A549 (cell line): ENCODE measurements at regions not wholly inside any gene's neighbourhood (a gene's known extent, or its start where the extent isn't known, plus 50 kb on each side); places are given as distances from the start of the nearest gene placed in this dataset.

Source experiments
- ATAC-seq, 2 experiments: fragments of 200-7000 bp in 1 of 2; fragments of >200 bp in 1 of 2; cut with Nextera tagmentation in 1 of 2; cut with Tn5 transposase in 1 of 2; 3 replicates each; pipeline versions ENCODE4 v1.8.0 to v1.9.1; 2018 to 2020; ENCODE audit warnings: mild to moderate bottlenecking in 1 of 2, moderate library complexity in 1 of 2
- CTCF ChIA-PET: fragments of 300-600 bp; sonication (Branson Sonifier 250); formaldehyde crosslinking; extraction: SDS; loops from one replicate; lab custom pipeline; 2021; ENCODE audit warnings: antibody characterized with exemption, inconsistent platforms; lab: Yijun Ruan, JAX
- POLR2A ChIA-PET: fragments of 350-600 bp; formaldehyde crosslinking; extraction: SDS; loops from one replicate; lab custom pipeline; 2021; ENCODE audit warnings: antibody characterized with exemption, inconsistent platforms; lab: Yijun Ruan, JAX
- DNase-seq, 2 experiments: peaks; one replicate each; pipeline versions ENCODE4 v3.0.0 to v3.0.0-alpha.2; 2011 to 2016; ENCODE audit warnings: low read depth in 1 of 2, low spot score in 1 of 2
- FAIRE-seq: peaks from 2 replicates; lab custom pipeline; 2011; peaks lifted over from hg19 to GRCh38; lab: Jason Lieb, UNC
- H3K27ac ChIP-seq, 2 experiments: fragments of >200 bp; sonication (Bioruptor Twin); formaldehyde crosslinking; 3 replicates each; pipeline ENCODE4 v1.5.1; 2016 to 2017
- H3K4me1 ChIP-seq: fragments of >200 bp; sonication (Bioruptor Twin); formaldehyde crosslinking; 3 replicates; pipeline ENCODE4 v1.6.1; 2016
- H3K4me2 ChIP-seq: fragments of >200 bp; sonication (Bioruptor Twin); formaldehyde crosslinking; 3 replicates; pipeline ENCODE4 v1.6.1; 2016
- H3K4me3 ChIP-seq: fragments of >200 bp; sonication (Bioruptor Twin); formaldehyde crosslinking; 3 replicates; pipeline ENCODE4 v1.5.1; 2016
- H3K9me3 ChIP-seq: fragments of >200 bp; sonication (Bioruptor Twin); formaldehyde crosslinking; 3 replicates; pipeline ENCODE4 v1.6.1; 2016
- CBX2 ChIP-seq: fragments of 200-600 bp; sonication (generic); IDR thresholded peaks from 2 replicates; pipeline ENCODE4 v1.6.1; 2016; ENCODE audit warnings: low read depth, mild to moderate bottlenecking, borderline replicate concordance
- E2F6 ChIP-seq: IDR thresholded peaks from 2 replicates; pipeline ENCODE4 v1.6.1; 2012; ENCODE audit warnings: low read depth, borderline replicate concordance
- EHMT2 ChIP-seq: fragments of 200-600 bp; sonication (generic); IDR thresholded peaks from 2 replicates; pipeline ENCODE4 v1.6.1; 2016; ENCODE audit warnings: antibody characterized with exemption, low read depth, mild to moderate bottlenecking, moderate library complexity
- EP300 ChIP-seq, 2 experiments: fragments of >200 bp; sonication (Bioruptor Twin); formaldehyde crosslinking; IDR thresholded peaks; 2 replicates in 1 of 2; 3 replicates in 1 of 2; pipeline ENCODE4 v1.6.1; 2016 to 2017
- FOXS1 ChIP-seq: fragments of 250-450 bp; sonication (Bioruptor Pico); IDR thresholded peaks from 2 replicates; pipeline ENCODE4 v1.5.0; 2020; ENCODE audit warnings: mild to moderate bottlenecking, moderate library complexity
- HDAC2 ChIP-seq: fragments of 200-600 bp; sonication (generic); IDR thresholded peaks from 2 replicates; pipeline ENCODE4 v1.6.1; 2016
- HES2 ChIP-seq: fragments of >200 bp; sonication (Bioruptor Twin); formaldehyde crosslinking; IDR thresholded peaks from 2 replicates; pipeline ENCODE4 v1.6.1; 2016
- HEYL ChIP-seq: fragments of 250-450 bp; sonication (Bioruptor Pico); IDR thresholded peaks from 2 replicates; pipeline ENCODE4 v1.8.0; 2021; ENCODE audit warnings: mild to moderate bottlenecking, moderate library complexity
- HOXA7 ChIP-seq: fragments of 250-450 bp; sonication (Bioruptor Pico); IDR thresholded peaks from 2 replicates; pipeline ENCODE4 v1.5.0; 2020; ENCODE audit warnings: mild to moderate bottlenecking, moderate library complexity
- HOXB13 ChIP-seq: fragments of 250-450 bp; sonication (Bioruptor Pico); IDR thresholded peaks from 2 replicates; pipeline ENCODE4 v1.5.0; 2020; ENCODE audit warnings: low read depth, mild to moderate bottlenecking, moderate library complexity
- JUN ChIP-seq, 2 experiments: fragments of >200 bp; sonication (Bioruptor Twin); formaldehyde crosslinking; IDR thresholded peaks; 2 replicates in 1 of 2; 3 replicates in 1 of 2; pipeline ENCODE4 v1.6.1; 2016 to 2017
- KDM1A ChIP-seq: fragments of 200-600 bp; sonication (generic); IDR thresholded peaks from 2 replicates; pipeline ENCODE4 v1.6.1; 2016; ENCODE audit warnings: low read depth, mild to moderate bottlenecking
- KDM5A ChIP-seq: fragments of 200-600 bp; sonication (generic); IDR thresholded peaks from 2 replicates; pipeline ENCODE4 v1.6.1; 2016; ENCODE audit warnings: antibody characterized with exemption, mild to moderate bottlenecking
- NFE2L2 ChIP-seq: fragments of 150-350 bp; conservative IDR thresholded peaks from 2 replicates; pipeline ENCODE4 v1.6.1; 2014; ENCODE audit warnings: low read length
- PHF8 ChIP-seq: fragments of 200-600 bp; sonication (generic); IDR thresholded peaks from 2 replicates; pipeline ENCODE4 v1.6.1; 2016; ENCODE audit warnings: low read depth, mild to moderate bottlenecking, antibody characterized with exemption, moderate library complexity, borderline replicate concordance
- POLR2A ChIP-seq: IDR thresholded peaks from 2 replicates; pipeline ENCODE4 v1.6.1; 2012; ENCODE audit warnings: mild to moderate bottlenecking, low read length
- RAD21 ChIP-seq, 2 experiments: fragments of >200 bp in 1 of 2; sonication (Bioruptor Twin) in 1 of 2; formaldehyde crosslinking in 1 of 2; IDR thresholded peaks in 1 of 2; conservative IDR thresholded peaks in 1 of 2; 2 replicates in 1 of 2; 3 replicates in 1 of 2; pipeline ENCODE4 v1.6.1; 2012 to 2018; ENCODE audit warnings: inconsistent platforms in 1 of 2
- RCOR1 ChIP-seq: fragments of 150-350 bp; IDR thresholded peaks from 2 replicates; pipeline ENCODE4 v1.6.1; 2014; ENCODE audit warnings: antibody characterized with exemption, low read length, low read depth
- REST ChIP-seq: fragments of 200-600 bp; sonication (generic); IDR thresholded peaks from 2 replicates; pipeline ENCODE4 v1.6.1; 2016; ENCODE audit warnings: antibody characterized with exemption, mild to moderate bottlenecking, moderate library complexity
- RFX5 ChIP-seq: fragments of 450-650 bp; IDR thresholded peaks from 2 replicates; pipeline ENCODE4 v1.7.1; 2014; ENCODE audit warnings: antibody characterized with exemption, mild to moderate bottlenecking, moderate library complexity
- RNF2 ChIP-seq: fragments of 200-600 bp; sonication (generic); IDR thresholded peaks from 2 replicates; pipeline ENCODE4 v1.6.1; 2016; ENCODE audit warnings: low read depth, mild to moderate bottlenecking, antibody characterized with exemption, moderate library complexity, borderline replicate concordance
- SMC3 ChIP-seq: fragments of >200 bp; sonication (Bioruptor Twin); formaldehyde crosslinking; IDR thresholded peaks from 3 replicates; pipeline ENCODE4 v1.6.1; 2018; ENCODE audit warnings: inconsistent platforms
- ZNF302 ChIP-seq: fragments of 250-450 bp; sonication (Bioruptor Pico); IDR thresholded peaks from 2 replicates; pipeline ENCODE4 v1.9.0; 2021; ENCODE audit warnings: inconsistent platforms, mild to moderate bottlenecking, moderate library complexity
- ZSCAN20 ChIP-seq: fragments of 250-450 bp; sonication (Bioruptor Pico); IDR thresholded peaks from 2 replicates; pipeline ENCODE4 v1.8.0; 2022; ENCODE audit warnings: mild to moderate bottlenecking, moderate library complexity
- WGBS: methylation state at CpG from one replicate; pipeline ENCODE4 v1.1.6; 2017; ENCODE audit errors: missing lambda C conversion rate; 5-methylcytosine and 5-hydroxymethylcytosine counted together
- TF ChIP-seq, protein P1 (sequence below): IDR thresholded peaks from 2 replicates; pipeline ENCODE4 v1.6.1; 2012
- TF ChIP-seq, protein P2 (sequence below): fragments of 450-650 bp; IDR thresholded peaks from 2 replicates; pipeline ENCODE4 v1.6.1; 2014; ENCODE audit warnings: antibody characterized with exemption

GRCh38 chr6:102766963-102767362, 1373.5 kb downstream of the GRIK2 start (continued):
- no peak for TF ChIP-seq PHF8
- no peak for TF ChIP-seq REST
- TF ChIP-seq HOXB13 (CRISPR knock-in tag) = no peak
- no peak for TF ChIP-seq KDM1A
- TF ChIP-seq EP300 (IDR thresholded peaks at IDR 0.05) = no peak
- no peak for TF ChIP-seq ZNF302 (CRISPR knock-in tag)

DNA sequence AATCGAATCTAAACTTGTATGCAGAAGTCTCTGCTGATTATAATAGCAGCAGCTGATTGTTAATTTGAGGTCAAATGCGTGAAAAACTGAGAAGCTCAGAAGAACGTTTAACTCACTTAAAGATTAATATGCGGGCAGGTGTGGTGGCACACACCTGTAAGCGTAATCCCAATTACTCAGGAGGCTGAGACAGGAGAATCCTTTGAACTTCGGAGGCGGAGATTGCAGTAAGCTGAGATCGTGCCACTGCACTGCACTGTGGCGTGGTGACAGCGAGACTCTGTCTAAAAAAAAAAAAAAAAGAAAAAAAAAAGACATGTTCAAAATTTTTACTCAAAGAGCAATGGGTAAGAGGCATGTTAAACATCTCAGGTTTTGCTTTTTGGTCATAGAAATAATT, 1370.8 kb downstream of the GRIK2 start:
- WGBS = 31% methylated on average over 10 of the region's 10 CpGs
- FAIRE-seq = no peak
- no peaks in the 10 kb centered on the region for H3K9me3 ChIP-seq
- H3K4me3 ChIP-seq = no peak overlapping the region
- ChIA-PET POLR2A (no interaction called here), CTCF (no interaction called here)
- H3K4me1 ChIP-seq = no peaks in the 10 kb centered on the region
- TF ChIP-seq E2F6 = no peak
- no peak for TF ChIP-seq POLR2A
- TF ChIP-seq RCOR1 = no peak
- TF ChIP-seq RNF2 = no peak
- TF ChIP-seq HES2 = no peak
- TF ChIP-seq, protein P1, sequence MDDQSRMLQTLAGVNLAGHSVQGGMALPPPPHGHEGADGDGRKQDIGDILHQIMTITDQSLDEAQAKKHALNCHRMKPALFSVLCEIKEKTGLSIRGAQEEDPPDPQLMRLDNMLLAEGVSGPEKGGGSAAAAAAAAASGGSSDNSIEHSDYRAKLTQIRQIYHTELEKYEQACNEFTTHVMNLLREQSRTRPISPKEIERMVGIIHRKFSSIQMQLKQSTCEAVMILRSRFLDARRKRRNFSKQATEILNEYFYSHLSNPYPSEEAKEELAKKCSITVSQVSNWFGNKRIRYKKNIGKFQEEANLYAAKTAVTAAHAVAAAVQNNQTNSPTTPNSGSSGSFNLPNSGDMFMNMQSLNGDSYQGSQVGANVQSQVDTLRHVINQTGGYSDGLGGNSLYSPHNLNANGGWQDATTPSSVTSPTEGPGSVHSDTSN = no peak
- no peak for TF ChIP-seq HOXA7 (CRISPR knock-in tag)
- TF ChIP-seq KDM5A = no peak
- no peak for TF ChIP-seq EHMT2
- TF ChIP-seq RFX5 = no peak
- TF ChIP-seq ZNF302 (CRISPR knock-in tag) = no peak
- TF ChIP-seq RAD21 (conservative IDR thresholded peaks at IDR 0.05 in 1 of 2, IDR thresholded peaks at IDR 0.05 in 1 of 2) = no peak
- TF ChIP-seq NFE2L2 = no peak
- no peak for DNase-seq
- H3K27ac ChIP-seq = no peak overlapping the region
- no peak overlapping the region for H3K4me2 ChIP-seq
- ATAC-seq = no peak

DNA sequence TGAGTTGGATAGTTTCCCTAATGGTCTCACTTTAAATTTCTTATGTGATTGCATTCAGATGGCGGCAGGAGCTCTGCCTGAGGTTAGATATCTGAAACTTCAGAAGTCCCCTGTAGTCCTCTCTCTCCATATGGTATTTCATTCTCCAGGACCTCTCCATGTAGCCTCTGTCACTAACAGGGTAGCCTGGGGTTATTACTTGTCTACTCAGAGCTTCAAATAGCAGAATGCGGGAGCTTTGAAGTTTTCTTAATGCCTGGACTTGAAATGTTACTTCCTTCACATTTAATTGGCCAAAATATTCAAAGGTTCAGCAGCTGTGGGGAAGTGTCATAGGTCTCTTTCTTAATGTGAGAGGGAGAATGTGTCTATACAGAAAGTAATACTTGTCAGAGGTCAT, 1370.4 kb downstream of the GRIK2 start:
- Histone ChIP-seq H3K4me2 (no peak overlapping the region), H3K27ac (no peak overlapping the region), H3K4me3 (no peak overlapping the region), H3K4me1 (no peaks in the 10 kb centered on the region), H3K9me3 (no peaks in the 10 kb centered on the region)
- FAIRE-seq (no peak), DNase-seq (no peak), ATAC-seq (no peak)
- 33% methylated on average over 2 of the region's 2 CpGs for whole genome bisulfite sequencing
- CTCF ChIA-PET = no interaction called here
- POLR2A ChIA-PET = no interaction called here
- TF ChIP-seq JUN (IDR thresholded peaks at IDR 0.05) (no peak), SMC3 (no peak), HOXA7 (CRISPR knock-in tag) (no peak), HDAC2 (no peak), NFE2L2 (no peak), ZSCAN20 (CRISPR knock-in tag) (no peak), EP300 (IDR thresholded peaks at IDR 0.05) (no peak), RAD21 (conservative IDR thresholded peaks at IDR 0.05 in 1 of 2, IDR thresholded peaks at IDR 0.05 in 1 of 2) (no peak), CBX2 (no peak), HEYL (CRISPR knock-in tag) (no peak), FOXS1 (no peak)
- TF ChIP-seq, protein P1 = no peak
- TF ChIP-seq, protein P2, sequence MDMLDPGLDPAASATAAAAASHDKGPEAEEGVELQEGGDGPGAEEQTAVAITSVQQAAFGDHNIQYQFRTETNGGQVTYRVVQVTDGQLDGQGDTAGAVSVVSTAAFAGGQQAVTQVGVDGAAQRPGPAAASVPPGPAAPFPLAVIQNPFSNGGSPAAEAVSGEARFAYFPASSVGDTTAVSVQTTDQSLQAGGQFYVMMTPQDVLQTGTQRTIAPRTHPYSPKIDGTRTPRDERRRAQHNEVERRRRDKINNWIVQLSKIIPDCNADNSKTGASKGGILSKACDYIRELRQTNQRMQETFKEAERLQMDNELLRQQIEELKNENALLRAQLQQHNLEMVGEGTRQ = no peak
